Immature natural killer cell (primary cell): ENCODE measurements at regions not wholly inside any gene's neighbourhood (a gene's known extent, or its start where the extent isn't known, plus 50 kb on each side); places are given as distances from the start of the nearest gene placed in this dataset.
A peak's percentile ranks its signal among the peaks of the same experiment; 100 is the strongest.
"Not testable (repeated sequence)": the region's sequence is repeated elsewhere in the genome, so short reads cannot be mapped to it uniquely, and the experiment has no call there.

ENCODE experiments used
- DNase-seq, 3 donors: peaks; one replicate each; pipeline ENCODE4 v3.0.0; 2022; ENCODE audit warnings: mixed read lengths in 1 of 3
- H3K27ac Mint-ChIP-seq, 6 donors: one replicate each; pipeline ENCODE4 v1.8.0; 2020; ENCODE audit warnings: mixed read lengths in 6 of 6, mild to moderate bottlenecking in 5 of 6, inconsistent platforms in 4 of 6, moderate library complexity in 3 of 6
- H3K27me3 Mint-ChIP-seq, 3 donors: one replicate each; pipeline ENCODE4 v1.8.0; 2020 to 2021; ENCODE audit warnings: low read depth in 3 of 3, mild to moderate bottlenecking in 3 of 3, mixed read lengths in 3 of 3, moderate library complexity in 3 of 3, inconsistent platforms in 1 of 3
- H3K36me3 Mint-ChIP-seq, 3 donors: one replicate each; pipeline ENCODE4 v1.8.0; 2020; ENCODE audit warnings: mixed read lengths in 3 of 3, inconsistent platforms in 2 of 3, mild to moderate bottlenecking in 2 of 3
- H3K4me1 Mint-ChIP-seq, 2 donors: one replicate each; pipeline ENCODE4 v1.8.0; 2020; ENCODE audit warnings: inconsistent platforms in 2 of 2, mild to moderate bottlenecking in 2 of 2, mixed read lengths in 2 of 2, moderate library complexity in 1 of 2
- H3K4me3 Mint-ChIP-seq, 5 donors: one replicate each; pipeline ENCODE4 v1.8.0; 2020; ENCODE audit warnings: mild to moderate bottlenecking in 5 of 5, mixed read lengths in 5 of 5, inconsistent platforms in 3 of 5, moderate library complexity in 3 of 5
- H3K9me3 Mint-ChIP-seq, 6 donors: one replicate each; pipeline ENCODE4 v1.8.0; 2020; ENCODE audit warnings: mild to moderate bottlenecking in 6 of 6, mixed read lengths in 6 of 6, inconsistent platforms in 4 of 6, moderate library complexity in 3 of 6

- peaks cover 11 to 20% (median 18%) of the 10 kb centered on the region in 3 donors for H3K36me3 Mint-ChIP-seq
- no peak overlapping the region for H3K4me3 Mint-ChIP-seq
- H3K9me3 Mint-ChIP-seq, result no peaks in the 10 kb centered on the region
- DNase-seq, result no peak
- H3K27me3 Mint-ChIP-seq, result peaks cover 0 to 3% (median 3%) of the 10 kb centered on the region in 3 donors
- H3K4me1 Mint-ChIP-seq, result peaks cover 30 to 68% of the 10 kb centered on the region in 2 donors
- peak overlapping the region in 2 of 6 donors; percentile 34 to 86 for H3K27ac Mint-ChIP-seq
These were observed 89.0 kb downstream of the SEPTIN7 start for GRCh38 chr7:35889870-35890269.

- Mint-ChIP-seq H3K4me1 (peaks cover 25 to 62% of the 10 kb centered on the region in 2 donors), H3K27me3 (peaks cover 0 to 3% (median 2%) of the 10 kb centered on the region in 3 donors), H3K36me3 (peaks cover 13 to 21% (median 13%) of the 10 kb centered on the region in 3 donors), H3K4me3 (peak overlapping the region in 3 of 5 donors; percentile 2 to 12 (median 5)), H3K27ac (peak overlapping the region; percentile 17 to 84 (median 51)), H3K9me3 (no peaks in the 10 kb centered on the region)
- DNase-seq, result peak in 1 of 3 donors; percentile 9
These were observed 90.4 kb downstream of the SEPTIN7 start for GRCh38 chr7:35891004-35891830.

- H3K9me3 Mint-ChIP-seq, result no peaks in the 10 kb centered on the region
- peaks cover 6 to 21% (median 9%) of the 10 kb centered on the region in 3 donors for H3K36me3 Mint-ChIP-seq
- no peak overlapping the region for H3K4me3 Mint-ChIP-seq
These were observed 92.8 kb downstream of the SEPTIN7 start for GRCh38 chr7:35893649-35894048.

GRCh38 chr7:35894721-35895120, 93.9 kb downstream of the SEPTIN7 start:
- Mint-ChIP-seq H3K9me3 (no peaks in the 10 kb centered on the region), H3K27me3 (peaks cover 0 to 2% (median 0%) of the 10 kb centered on the region in 3 donors), H3K27ac (peak overlapping the region in 2 of 6 donors; percentile 59 to 79), H3K36me3 (peaks cover 0 to 18% (median 4%) of the 10 kb centered on the region in 3 donors), H3K4me3 (no peak overlapping the region), H3K4me1 (peaks cover 17 to 52% of the 10 kb centered on the region in 2 donors)
- no peak for DNase-seq

More at GRCh38 chr7:35893649-35894048, 92.8 kb downstream of the SEPTIN7 start:
- Mint-ChIP-seq H3K27ac (peak overlapping the region in 4 of 6 donors; percentile 3 to 46 (median 28)), H3K27me3 (peaks cover 0 to 3% (median 2%) of the 10 kb centered on the region in 3 donors), H3K4me1 (peaks cover 25 to 63% of the 10 kb centered on the region in 2 donors)
- DNase-seq, result no peak

GRCh38 chr7:35900651-35901050, 99.8 kb downstream of the SEPTIN7 start:
- Mint-ChIP-seq H3K4me1 (peaks cover 0 to 21% of the 10 kb centered on the region in 2 donors), H3K27ac (peak overlapping the region in 3 of 6 donors; percentile 26 to 45 (median 42)), H3K27me3 (no peaks in the 10 kb centered on the region), H3K9me3 (no peaks in the 10 kb centered on the region), H3K36me3 (peaks cover 7 to 46% (median 9%) of the 10 kb centered on the region in 3 donors), H3K4me3 (no peak overlapping the region)
- DNase-seq, result no peak

- H3K9me3 Mint-ChIP-seq, result no peaks in the 10 kb centered on the region
- peaks cover 7 to 25% of the 10 kb centered on the region in 2 donors for H3K4me1 Mint-ChIP-seq
- H3K27ac Mint-ChIP-seq, result peak overlapping the region in 2 of 6 donors; percentile 34 to 45
- no peak overlapping the region for H3K4me3 Mint-ChIP-seq
- H3K36me3 Mint-ChIP-seq, result peaks cover 7 to 27% (median 9%) of the 10 kb centered on the region in 3 donors
- no peak for DNase-seq
- no peaks in the 10 kb centered on the region for H3K27me3 Mint-ChIP-seq
These were observed 104.7 kb downstream of the SEPTIN7 start for GRCh38 chr7:35905555-35905954.

GRCh38 chr7:35906191-35906908, 105.5 kb downstream of the SEPTIN7 start:
- Mint-ChIP-seq H3K4me1 (peaks cover 7 to 17% of the 10 kb centered on the region in 2 donors), H3K27ac (peak overlapping the region in 4 of 6 donors; percentile 3 to 78 (median 44)), H3K27me3 (no peaks in the 10 kb centered on the region), H3K36me3 (peaks cover 9 to 30% (median 12%) of the 10 kb centered on the region in 3 donors), H3K9me3 (no peaks in the 10 kb centered on the region), H3K4me3 (no peak overlapping the region)
- peak; percentile 62 to 75 (median 66) for DNase-seq

- peaks cover 0 to 2% (median 0%) of the 10 kb centered on the region in 3 donors for H3K27me3 Mint-ChIP-seq
- DNase-seq, result no peak
- H3K4me3 Mint-ChIP-seq, result no peak overlapping the region
- peak overlapping the region in 2 of 6 donors; percentile 56 to 57 for H3K27ac Mint-ChIP-seq
- no peaks in the 10 kb centered on the region for H3K9me3 Mint-ChIP-seq
- H3K36me3 Mint-ChIP-seq, result peaks cover 15 to 38% (median 26%) of the 10 kb centered on the region in 3 donors
- peaks cover 7 to 14% of the 10 kb centered on the region in 2 donors for H3K4me1 Mint-ChIP-seq
These were observed 107.7 kb downstream of the SEPTIN7 start for GRCh38 chr7:35908331-35909216.

GRCh38 chr7:35909870-35910357, 109.1 kb downstream of the SEPTIN7 start:
- DNase-seq, result no peak
- Mint-ChIP-seq H3K9me3 (no peaks in the 10 kb centered on the region), H3K36me3 (peaks cover 11 to 26% (median 20%) of the 10 kb centered on the region in 3 donors), H3K4me3 (no peak overlapping the region), H3K27me3 (peaks cover 0 to 2% (median 0%) of the 10 kb centered on the region in 3 donors), H3K27ac (peak overlapping the region in 3 of 6 donors; percentile 3 to 64 (median 5)), H3K4me1 (peaks cover 7 to 14% of the 10 kb centered on the region in 2 donors)

GRCh38 chr7:35910621-35911020, 109.8 kb downstream of the SEPTIN7 start:
- H3K27me3 Mint-ChIP-seq, H3K4me3 Mint-ChIP-seq, H3K27ac Mint-ChIP-seq, H3K9me3 Mint-ChIP-seq, DNase-seq: not testable (repeated sequence)
- Mint-ChIP-seq H3K4me1 (peaks cover 7 to 12% of the 10 kb centered on the region in 2 donors), H3K36me3 (peaks cover 11 to 26% (median 20%) of the 10 kb centered on the region in 3 donors)

- Mint-ChIP-seq H3K27ac (peak overlapping the region in 3 of 6 donors; percentile 6 to 45 (median 23)), H3K36me3 (peaks cover 11 to 30% (median 20%) of the 10 kb centered on the region in 3 donors)
- not testable (repeated sequence) for H3K4me3 Mint-ChIP-seq, H3K4me1 Mint-ChIP-seq, DNase-seq, H3K27me3 Mint-ChIP-seq, H3K9me3 Mint-ChIP-seq
These were observed 112.5 kb downstream of the SEPTIN7 start for GRCh38 chr7:35913350-35913749.

GRCh38 chr7:35914214-35914613, 113.4 kb downstream of the SEPTIN7 start:
- DNase-seq, H3K27ac Mint-ChIP-seq, H3K9me3 Mint-ChIP-seq, H3K4me1 Mint-ChIP-seq, H3K4me3 Mint-ChIP-seq, H3K27me3 Mint-ChIP-seq: not testable (repeated sequence)
- peaks cover 11 to 30% (median 20%) of the 10 kb centered on the region in 3 donors for H3K36me3 Mint-ChIP-seq
